ENCODE measurements at regions not wholly inside any gene's neighbourhood (a gene's known extent, or its start where the extent isn't known, plus 50 kb on each side); places are given as distances from the start of the nearest gene placed in this dataset.

DNA sequence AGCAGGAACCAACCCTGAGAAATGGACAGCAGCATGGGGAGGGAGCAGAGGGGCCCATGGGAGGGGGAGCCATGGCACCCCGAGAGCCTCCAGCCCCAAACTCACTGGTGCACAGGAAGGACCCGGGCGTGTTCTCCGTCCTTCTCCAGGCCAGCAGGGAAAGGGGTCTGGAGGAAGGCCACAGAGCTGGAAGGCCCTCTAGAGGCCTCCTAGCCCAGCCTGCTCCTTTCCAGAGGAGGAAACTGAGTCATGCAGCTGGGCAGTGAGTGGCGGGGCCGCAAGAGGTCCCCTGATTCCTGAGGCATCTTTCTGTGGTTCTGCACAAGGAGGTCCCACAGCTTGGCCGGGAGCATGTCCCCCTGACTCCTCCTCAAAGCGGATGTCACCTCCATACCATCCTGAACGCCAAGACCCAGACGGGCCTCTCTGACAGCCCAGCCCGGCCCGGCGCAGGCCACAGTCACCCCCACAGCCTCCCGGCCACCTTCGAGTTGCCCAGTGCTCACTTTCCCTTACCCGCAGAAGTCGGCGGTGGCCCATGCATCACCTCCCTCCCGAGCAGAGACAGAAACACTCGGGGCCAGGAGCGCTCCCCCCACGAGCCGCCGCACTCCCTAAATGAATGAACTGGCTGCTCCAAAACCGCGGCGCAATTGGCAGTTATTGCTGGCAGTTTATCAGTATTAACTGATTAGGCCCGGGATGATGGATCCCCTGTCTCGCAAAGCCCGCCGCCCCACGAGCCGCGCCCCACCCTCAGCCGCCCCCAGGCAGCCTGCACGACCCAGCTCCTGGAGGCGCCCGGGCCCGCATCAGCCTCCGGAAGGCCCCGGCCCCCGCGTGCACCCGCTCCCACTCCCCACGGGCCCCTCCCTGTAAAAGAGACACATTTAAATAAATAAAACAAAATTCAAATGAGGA is 272.5 kb downstream of the BUD13 start:
- Histone ChIP-seq H3K9me3 (ENCODE audit: low read length) (no peaks in the 10 kb centered on the region), H3K4me2 (ENCODE audit: low read length) (no peak overlapping the region), H4K20me1 (ENCODE audit: insufficient read depth) (no peaks in the 10 kb centered on the region), H3K9ac (ENCODE audit: low read length) (peak overlapping the region; percentile 10), H3K4me3 (ENCODE audit: low read length) (no peak overlapping the region), H2AFZ (ENCODE audit: low read depth, low read length) (no peak overlapping the region), H3F3A (ENCODE audit: insufficient read depth, low read length, poor library complexity, severe bottlenecking) (no peaks in the 10 kb centered on the region), H3K36me3 (ENCODE audit: insufficient read depth, low read length) (no peaks in the 10 kb centered on the region), H3K27me3 (ENCODE audit: insufficient read depth, low read depth, low read length) (no peaks in the 10 kb centered on the region), H3K27ac (ENCODE audit: low read length) (no peak overlapping the region), H3K9me2 (ENCODE audit: insufficient read depth, low read length) (no peaks in the 10 kb centered on the region), H3K79me2 (replicated peaks; ENCODE audit: insufficient read depth, low read length) (no peaks in the 10 kb centered on the region)
- no peak for TF ChIP-seq EZH2 (IDR thresholded peaks at IDR 0.05; ENCODE audit: borderline replicate concordance, insufficient read depth, low read length, poor library complexity, severe bottlenecking)
- TF ChIP-seq, protein P1, sequence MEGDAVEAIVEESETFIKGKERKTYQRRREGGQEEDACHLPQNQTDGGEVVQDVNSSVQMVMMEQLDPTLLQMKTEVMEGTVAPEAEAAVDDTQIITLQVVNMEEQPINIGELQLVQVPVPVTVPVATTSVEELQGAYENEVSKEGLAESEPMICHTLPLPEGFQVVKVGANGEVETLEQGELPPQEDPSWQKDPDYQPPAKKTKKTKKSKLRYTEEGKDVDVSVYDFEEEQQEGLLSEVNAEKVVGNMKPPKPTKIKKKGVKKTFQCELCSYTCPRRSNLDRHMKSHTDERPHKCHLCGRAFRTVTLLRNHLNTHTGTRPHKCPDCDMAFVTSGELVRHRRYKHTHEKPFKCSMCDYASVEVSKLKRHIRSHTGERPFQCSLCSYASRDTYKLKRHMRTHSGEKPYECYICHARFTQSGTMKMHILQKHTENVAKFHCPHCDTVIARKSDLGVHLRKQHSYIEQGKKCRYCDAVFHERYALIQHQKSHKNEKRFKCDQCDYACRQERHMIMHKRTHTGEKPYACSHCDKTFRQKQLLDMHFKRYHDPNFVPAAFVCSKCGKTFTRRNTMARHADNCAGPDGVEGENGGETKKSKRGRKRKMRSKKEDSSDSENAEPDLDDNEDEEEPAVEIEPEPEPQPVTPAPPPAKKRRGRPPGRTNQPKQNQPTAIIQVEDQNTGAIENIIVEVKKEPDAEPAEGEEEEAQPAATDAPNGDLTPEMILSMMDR (IDR thresholded peaks at IDR 0.05; ENCODE audit: poor library complexity, severe bottlenecking): no peak
- no peak for TF ChIP-seq POLR2AphosphoS5 (IDR thresholded peaks at IDR 0.05)
- TF ChIP-seq EP300 (conservative IDR thresholded peaks at IDR 0.05; ENCODE audit: poor library complexity, severe bottlenecking): no peak
- no peak for TF ChIP-seq TAF1 (IDR thresholded peaks at IDR 0.05; ENCODE audit: low read depth)

DNA sequence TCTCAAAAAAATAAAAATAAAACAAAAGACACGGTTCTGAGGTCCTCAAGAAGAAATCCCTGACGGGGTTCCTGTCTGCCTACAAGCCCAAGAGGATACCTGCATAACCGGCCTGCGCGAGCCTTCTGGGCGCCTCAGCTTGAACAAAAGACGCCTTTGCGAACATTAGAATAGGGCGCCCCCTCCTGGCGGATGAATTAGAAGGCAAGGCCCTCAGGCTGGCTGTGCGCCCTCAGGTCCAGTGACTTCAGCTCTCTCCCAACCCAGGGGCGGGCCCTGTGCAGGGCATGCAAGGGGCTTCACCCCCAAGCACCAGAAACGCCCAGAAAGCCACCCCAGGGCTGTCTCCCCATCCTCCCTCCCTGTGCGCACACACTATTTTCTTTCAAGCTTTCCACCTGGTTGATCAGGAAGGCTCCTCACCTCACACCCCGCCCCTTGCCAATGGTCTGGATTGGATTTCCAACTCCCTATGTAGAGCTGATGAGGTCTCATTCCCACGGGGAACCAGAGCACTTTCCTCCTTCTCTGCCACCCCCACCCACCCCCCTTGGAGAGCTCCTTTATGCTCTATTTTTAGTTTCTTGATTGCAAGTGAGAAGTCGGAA is 273.3 kb downstream of the BUD13 start:
- H3K27ac ChIP-seq (ENCODE audit: low read length): no peak overlapping the region
- TF ChIP-seq, protein P1 (IDR thresholded peaks at IDR 0.05; ENCODE audit: poor library complexity, severe bottlenecking): peak; percentile 65
- TF ChIP-seq EZH2 (IDR thresholded peaks at IDR 0.05; ENCODE audit: borderline replicate concordance, insufficient read depth, low read length, poor library complexity, severe bottlenecking) (no peak), TAF1 (IDR thresholded peaks at IDR 0.05; ENCODE audit: low read depth) (no peak), EP300 (conservative IDR thresholded peaks at IDR 0.05; ENCODE audit: poor library complexity, severe bottlenecking) (no peak), SMC3 (conservative IDR thresholded peaks at IDR 0.05; ENCODE audit: poor library complexity) (peak; percentile 50), POLR2AphosphoS5 (IDR thresholded peaks at IDR 0.05) (no peak), RAD21 (conservative IDR thresholded peaks at IDR 0.05) (peak; percentile 64)
- H3K4me3 ChIP-seq (ENCODE audit: low read length): no peak overlapping the region
- H3F3A ChIP-seq (ENCODE audit: insufficient read depth, low read length, poor library complexity, severe bottlenecking): no peaks in the 10 kb centered on the region
- no peaks in the 10 kb centered on the region for H3K36me3 ChIP-seq (ENCODE audit: insufficient read depth, low read length)
- no peak overlapping the region for H3K9ac ChIP-seq (ENCODE audit: low read length)
- H3K79me2 ChIP-seq (replicated peaks; ENCODE audit: insufficient read depth, low read length): no peaks in the 10 kb centered on the region
- no peak overlapping the region for H2AFZ ChIP-seq (ENCODE audit: low read depth, low read length)
- no peaks in the 10 kb centered on the region for H3K9me3 ChIP-seq (ENCODE audit: low read length)
- no peaks in the 10 kb centered on the region for H3K9me2 ChIP-seq (ENCODE audit: insufficient read depth, low read length)
- H4K20me1 ChIP-seq (ENCODE audit: insufficient read depth): no peaks in the 10 kb centered on the region
- no peak overlapping the region for H3K4me2 ChIP-seq (ENCODE audit: low read length)
- no peaks in the 10 kb centered on the region for H3K27me3 ChIP-seq (ENCODE audit: insufficient read depth, low read depth, low read length)

Measured in neural cell (in vitro differentiated cells).